Dedifferentiated amniotic fluid mesenchymal stem cell (primary cell): ENCODE measurements at regions not wholly inside any gene's neighbourhood (a gene's known extent, or its start where the extent isn't known, plus 50 kb on each side); places are given as distances from the start of the nearest gene placed in this dataset.
"Not testable (repeated sequence)": the region's sequence is repeated elsewhere in the genome, so short reads cannot be mapped to it uniquely, and the experiment has no call there.

ENCODE experiments used
- DNase-seq: peaks from one replicate; pipeline ENCODE4 v3.0.0-alpha.2; 2016; ENCODE audit errors: extremely low spot score

DNA sequence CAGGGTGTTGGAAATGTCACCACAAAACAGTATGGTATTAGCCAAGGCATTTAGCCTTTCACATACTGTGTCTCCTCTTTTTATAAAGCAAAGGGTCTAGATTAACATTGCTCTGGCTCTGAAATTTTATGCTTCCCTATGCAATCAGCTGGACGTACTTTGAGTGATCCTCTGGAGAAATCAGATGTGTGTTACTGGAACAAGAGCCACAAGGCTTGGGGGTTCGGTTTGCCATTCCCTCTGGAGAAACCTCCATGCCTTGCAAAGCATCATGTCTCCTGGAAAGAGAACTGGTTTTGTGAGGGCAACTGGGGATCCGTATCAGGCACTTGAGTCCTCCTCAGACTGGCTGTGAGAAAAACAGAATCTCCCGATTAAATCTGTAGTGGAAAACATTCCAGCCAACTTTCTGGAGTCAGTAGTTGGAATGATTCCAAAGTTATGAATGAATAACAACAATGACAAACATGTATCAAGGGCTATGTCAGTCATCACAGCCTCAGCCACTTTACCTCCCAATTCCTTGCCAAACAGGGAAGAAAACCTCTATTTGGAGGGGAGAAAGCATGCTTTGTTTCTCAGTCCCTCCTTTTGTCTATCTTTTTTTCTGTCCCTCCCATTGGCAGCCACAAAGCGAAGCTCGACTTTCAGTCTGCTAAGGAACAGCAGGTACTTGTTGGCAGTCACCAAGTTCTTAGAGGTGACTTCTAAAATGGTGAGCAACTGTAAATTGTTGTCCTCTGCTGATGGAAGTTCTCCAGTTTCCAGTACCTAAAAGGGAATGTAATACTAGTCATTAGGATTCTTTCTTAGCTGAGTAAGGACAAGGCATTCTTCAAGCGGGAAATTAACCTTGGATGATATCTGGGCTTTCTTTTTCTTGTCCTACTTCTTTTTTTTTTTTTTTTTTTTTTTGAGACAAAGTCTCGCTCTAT is 864.8 kb upstream of the AUTS2 start:
- DNase-seq = no peak

DNA sequence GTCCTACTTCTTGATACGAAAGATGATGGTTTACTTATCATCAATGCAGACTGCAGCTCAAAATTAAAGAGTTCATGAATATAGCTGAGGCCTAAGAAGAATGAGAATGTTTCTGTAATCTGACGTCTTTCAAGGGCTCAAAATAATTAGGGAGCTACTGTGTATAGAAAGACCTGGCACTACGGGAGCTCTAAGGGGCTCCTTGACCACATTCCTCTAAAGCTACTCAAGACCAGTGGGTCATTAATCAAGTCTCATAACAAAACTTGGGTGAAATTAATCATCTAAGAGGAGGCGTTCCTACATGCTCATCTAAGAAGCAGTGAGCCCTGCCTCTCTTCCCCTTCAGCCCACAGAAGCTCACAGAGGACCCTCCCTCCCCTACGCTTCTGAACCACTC is 863.8 kb upstream of the AUTS2 start:
- no peak for DNase-seq

DNA sequence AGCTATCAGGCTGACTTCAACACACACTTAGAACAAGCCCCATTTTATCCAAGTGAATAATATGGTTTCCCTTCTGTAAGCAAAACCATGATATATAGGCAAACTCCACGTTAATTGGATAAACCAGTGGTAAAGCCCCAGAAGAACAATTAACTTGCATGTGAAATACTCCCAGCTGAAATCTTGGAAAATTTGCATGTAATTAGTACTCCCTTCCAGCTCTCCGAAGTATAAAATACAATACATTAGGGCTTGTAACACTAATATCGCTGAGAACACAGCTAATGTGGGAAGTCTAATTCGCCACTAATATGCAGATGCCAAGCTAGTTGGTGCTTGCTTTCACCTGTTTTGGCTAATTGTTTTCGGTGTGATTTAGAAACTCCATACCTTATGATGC is 859.0 kb upstream of the AUTS2 start:
- DNase-seq = no peak

DNA sequence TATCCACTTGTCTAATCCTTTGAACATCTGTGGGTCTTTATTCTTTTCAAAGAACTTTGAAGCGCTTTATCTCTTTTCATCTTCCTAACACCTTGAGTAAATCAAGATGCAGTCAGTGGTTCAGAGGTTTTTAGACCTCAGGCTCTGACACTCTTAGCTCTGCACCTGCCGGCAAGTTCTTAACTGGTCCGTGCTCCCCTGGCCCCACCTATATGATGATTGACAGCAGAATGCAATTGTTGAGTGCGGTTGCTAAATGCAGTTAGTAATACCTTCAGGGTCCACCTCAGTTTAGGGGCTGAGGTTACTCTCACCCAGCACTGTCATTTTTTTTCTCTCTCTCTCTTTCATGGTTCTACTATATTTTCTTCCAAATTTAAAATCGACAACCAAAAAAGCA is 854.2 kb upstream of the AUTS2 start:
- DNase-seq = no peak

DNA sequence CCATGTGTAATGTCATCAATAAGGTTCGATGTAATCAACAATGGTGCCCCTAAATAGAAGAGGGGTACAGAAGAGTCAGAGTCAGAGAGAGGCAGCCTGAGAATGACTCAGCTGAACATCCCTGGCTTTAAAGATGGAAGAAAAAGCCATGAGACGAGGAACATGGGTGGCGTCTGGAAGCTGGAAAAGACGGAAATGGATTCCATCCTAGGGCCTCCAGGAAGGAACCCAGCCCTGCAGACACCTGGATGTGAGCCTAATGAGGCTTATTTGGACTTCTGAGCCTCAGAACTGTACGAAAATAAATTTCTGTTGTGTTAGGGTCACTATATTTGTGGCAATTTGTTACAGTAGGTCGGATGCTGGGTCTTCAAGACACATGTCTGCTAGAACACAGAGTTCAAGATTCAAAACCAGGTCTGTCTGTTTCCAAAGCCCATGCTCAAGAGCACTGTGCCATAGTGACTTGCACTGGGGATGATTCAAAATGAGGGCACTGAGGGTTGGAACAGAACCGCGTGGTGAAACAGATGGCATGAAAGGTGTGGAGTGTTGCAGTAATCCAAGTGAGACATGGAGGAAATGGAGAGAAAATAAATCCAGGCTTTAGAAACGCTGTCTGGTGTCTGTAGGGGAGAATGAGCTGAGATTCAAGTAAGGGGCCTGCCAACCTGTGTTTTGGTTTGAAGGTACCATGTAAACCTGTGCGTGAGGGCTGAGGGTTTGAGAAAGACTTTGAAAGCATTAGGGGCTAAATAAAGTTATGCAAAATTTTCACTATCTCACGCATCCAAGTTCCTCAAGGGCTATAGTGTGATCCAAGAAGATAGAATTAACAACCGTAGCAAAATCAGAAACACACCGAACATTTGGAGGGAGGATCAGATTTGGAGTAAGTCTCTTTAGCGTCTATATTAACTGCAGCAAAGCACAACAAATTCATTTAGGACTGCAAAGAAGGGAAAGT is 849.1 kb upstream of the AUTS2 start:
- DNase-seq = no peak

DNA sequence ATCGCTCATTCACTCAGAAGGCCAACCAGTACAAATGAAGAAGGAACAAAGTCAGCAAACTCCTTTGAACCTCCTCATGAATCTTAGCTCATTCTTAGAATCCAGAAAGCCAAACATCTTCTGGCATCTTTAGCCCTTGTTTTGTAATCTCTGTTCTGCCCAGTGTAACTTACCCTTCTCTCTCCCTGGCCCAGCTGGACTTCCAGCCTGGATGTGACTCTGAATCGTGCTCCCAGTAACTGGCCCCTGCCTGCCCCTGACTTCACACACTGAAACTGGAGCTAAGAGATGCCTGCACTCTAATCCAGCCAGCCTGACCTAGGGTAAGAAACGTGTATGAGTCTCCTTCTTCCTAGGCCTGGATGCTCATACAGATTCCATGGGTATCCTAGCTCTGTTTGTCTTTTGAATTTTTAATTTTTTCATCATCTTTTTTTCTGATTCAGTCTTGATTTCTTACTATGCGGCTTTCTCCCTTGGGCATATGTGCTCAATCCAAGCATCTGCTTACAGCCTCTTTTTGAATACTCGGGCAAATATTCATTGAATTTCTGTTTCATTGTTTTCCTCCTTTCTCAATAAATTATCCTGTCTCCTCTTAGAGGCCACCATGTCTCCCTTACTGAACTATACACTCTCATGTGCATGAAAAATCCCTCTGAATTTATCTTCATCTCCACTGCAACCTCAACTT is 845.6 kb upstream of the AUTS2 start:
- no peak for DNase-seq

DNA sequence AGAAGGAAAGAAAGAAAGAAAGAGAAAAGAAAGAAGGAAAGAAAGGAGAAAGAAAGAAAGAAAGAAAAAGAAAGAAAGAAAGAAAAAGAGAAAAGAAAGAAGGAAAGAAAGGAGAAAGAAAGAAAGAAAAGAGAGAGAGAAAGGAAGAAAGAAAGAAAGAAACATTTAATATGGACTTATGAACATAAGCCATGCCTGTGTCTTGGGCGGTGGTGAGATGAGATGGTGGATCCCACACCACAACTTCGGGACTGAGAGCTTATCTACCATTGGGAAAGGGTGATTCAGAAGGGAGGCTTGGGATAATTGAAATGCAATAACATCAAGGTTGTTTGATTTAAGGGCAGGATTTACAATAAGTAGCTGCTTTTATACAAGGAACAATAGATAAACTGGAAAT is 843.9 kb upstream of the AUTS2 start:
- DNase-seq = no peak

DNA sequence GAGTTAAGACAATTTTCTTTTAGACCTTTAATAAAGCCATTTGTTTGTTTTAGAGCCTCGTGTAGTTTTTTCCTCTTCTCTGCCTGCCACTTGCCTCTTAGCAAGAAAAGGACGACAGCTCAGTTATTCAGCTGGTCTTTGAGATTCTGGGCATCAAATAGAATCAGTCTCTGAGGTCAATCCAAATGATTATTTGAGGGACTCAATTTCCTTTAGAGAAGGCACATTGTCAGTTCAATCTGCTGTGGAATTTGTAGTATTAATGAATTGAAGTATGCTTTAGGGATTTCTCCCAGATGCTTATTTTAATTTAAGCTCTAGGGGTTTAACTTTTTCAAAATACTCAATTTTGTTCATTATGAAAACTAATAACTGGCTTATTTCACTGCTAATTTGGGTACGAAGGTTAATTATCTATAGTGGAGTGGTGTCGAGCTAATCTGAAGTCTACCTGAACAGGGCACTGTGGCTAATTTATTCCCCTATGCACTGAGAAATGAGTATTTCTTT is 841.2 kb upstream of the AUTS2 start:
- no peak for DNase-seq

DNA sequence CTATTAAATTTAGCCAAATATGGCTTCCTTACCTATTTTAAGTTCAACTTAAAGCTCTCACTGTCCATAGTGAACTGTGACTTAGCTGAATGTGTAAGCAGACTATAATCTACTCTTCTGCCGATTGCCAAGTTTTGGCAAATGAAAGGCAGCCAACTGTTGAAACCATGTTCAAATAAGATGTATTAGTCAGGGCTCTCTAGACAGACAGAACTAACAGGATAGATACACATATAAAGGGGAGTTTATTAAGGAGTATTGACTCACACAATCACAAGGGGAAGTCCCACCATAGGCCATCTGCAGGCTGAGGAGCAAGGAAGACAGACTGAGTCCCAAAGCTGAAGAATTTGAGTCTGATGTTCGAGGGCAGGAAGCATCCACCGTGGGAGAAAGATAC is 837.7 kb upstream of the AUTS2 start:
- no peak for DNase-seq

DNA sequence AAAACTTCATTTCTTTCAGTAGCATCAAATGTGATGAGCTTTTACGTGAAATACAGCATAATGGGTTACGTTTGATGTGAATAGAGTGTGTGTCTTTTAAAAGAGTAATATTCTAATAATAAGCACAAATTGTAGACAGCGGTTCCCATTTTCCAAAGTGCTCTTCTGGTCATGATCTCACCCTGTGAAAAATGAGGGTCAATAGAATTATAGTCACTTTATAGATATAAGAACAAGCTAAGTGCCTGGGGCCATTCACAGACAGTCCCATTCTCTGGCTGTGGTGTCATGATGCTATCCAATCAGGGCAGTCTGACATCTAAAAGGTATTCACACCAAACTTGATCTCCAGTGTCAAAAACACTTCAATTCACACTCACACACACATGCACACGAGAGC is 830.8 kb upstream of the AUTS2 start:
- DNase-seq = no peak

DNA sequence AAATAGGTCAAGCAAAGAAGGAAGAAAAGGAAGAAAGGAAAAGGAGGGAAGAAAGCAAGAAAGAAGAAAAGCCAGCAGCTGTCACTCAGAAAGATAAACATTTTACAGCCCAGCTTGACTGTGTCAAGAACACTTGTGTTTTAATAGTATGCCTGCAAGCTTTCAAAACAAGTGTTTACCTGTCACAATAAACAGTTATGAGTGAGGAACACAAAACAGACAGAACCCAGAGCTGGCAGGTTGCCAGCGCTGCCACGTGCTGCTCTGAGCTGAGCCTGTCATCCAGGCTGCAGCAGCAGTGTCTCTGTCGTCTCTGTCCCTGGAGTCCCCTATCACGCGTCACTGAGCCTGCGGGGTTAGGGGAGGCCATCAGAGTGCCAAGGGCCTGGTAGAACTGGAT is 827.6 kb upstream of the AUTS2 start:
- no peak for DNase-seq

DNA sequence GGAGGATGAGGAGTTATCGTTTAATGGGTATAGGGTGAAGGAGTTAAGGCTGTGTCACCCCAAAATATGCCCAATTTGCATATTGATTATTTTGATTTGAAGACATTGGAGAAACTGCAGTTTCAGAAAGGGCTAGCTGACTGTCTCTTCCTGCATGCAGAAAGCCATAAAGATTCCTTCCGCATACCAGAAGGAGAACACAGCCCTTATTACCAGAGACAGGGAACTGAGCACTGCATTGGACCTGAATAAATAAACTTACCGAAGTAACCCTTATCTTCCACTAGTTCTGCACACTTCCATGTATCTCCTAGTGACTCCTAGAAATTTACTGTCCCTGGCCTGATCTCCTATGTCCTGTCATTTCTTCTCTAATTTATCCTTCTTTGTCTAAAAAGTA is 821.9 kb upstream of the AUTS2 start:
- DNase-seq = no peak

DNA sequence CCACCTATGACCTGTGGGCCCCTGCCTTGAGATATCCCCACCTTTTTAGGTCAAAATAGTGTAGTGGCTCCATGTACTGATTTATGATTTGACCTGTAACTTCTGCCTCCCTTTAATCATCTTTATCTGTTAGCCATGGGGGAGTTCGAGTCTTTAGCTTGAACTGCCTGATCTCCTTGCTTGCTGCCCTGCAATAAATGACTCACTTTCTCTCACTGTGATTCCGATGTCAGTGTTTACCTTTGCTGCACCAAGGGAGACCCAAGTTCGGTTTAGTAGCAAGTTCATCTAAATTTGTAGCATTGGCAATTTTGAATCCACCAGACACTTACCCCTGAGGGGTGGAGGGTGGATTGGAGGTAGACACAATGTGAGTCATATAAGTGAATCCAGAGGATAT is 814.6 kb upstream of the AUTS2 start:
- no peak for DNase-seq

DNA sequence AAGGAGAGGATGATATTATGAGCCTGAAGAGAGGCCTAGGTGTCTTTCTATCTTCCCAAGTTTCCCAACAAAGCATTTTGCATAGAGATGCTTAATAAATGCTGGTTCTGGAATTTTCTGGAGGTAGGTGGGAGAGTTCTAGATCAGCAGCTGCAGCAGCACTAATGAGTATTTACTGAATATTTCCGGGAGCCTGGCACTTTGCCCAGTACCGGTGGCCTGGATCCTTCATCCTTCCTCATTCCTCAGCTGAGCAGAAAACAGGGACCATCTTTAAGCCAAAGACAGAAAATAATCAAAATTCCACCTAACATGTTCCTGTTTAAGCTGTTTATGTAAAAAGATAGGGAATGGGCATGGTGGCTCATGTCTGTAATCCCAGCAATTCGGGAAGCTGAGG is 813.2 kb upstream of the AUTS2 start:
- no peak for DNase-seq

DNA sequence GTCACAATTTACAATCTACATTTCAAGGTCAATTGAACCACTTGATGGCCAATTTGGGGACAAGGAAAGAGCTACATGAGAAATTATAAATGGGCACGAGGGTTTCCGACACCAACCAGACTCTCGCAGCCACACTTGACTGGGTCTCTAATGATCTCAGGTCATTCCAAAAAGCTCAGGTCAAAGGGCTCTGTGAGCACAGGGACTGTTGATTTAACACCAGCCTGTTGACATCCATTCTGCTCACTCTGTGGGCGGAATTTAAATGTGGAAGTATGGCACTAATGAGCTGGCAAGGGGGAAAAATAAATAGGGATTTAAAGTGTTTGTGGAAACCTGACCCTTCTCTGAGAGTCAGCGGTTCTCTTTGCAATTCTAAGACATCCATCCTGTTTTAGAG is 810.7 kb upstream of the AUTS2 start:
- DNase-seq = no peak

DNA sequence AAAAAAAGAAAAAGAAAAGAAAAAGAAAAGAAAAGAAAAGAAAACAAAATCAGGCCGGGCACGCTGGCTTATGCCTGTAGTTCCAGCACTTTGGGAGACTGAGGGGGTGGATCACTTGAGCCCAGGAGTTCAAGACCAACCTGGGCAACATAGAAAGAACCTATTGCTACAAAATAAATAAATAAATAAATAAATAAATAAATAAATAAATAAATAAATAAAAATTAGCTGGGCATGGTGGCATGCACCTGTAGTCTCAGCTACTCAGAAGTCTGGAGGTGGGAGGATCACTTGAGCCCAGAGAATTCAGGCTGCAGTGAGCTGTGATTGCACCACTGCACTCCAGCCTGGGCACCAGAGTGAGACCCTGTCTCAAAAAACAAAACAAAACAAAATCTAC is 809.7 kb upstream of the AUTS2 start:
- not testable (repeated sequence) for DNase-seq

DNA sequence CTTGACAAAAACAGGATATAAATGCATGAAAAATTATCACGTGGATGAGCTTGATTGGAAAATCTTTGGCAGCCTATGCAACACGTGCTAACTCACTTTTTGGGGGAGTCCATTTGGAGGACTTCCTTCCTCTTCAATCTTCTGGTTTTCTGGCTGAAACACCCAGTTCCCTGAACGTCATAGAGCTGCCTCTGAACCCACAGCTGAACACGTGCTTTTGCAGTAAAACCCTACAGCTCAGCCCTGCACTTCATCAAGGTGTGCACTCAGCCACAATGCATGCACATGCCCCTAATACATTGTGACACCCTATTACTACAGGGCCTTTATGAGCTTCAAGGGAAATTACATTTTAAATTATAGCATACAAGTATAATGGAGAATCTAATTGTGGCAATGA is 808.7 kb upstream of the AUTS2 start:
- no peak for DNase-seq

DNA sequence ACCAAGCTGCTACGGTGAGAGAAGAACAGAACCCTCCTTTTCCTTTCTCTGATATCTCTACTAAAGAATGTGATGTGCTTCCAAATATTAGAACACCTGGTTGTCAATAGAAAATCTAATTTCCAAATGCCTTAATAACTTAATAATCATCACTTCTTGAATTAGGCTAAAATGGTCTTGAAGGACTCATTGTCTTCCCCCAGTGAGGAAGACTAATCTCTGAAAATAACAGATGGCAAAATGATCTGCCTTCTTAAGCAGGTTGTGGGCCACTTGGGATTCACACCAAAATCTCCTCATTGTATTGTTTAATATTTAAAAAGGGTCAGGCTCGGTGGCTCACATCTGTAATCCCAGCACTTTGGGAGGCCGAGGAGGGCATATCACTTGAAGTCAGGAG is 805.9 kb upstream of the AUTS2 start:
- no peak for DNase-seq

DNA sequence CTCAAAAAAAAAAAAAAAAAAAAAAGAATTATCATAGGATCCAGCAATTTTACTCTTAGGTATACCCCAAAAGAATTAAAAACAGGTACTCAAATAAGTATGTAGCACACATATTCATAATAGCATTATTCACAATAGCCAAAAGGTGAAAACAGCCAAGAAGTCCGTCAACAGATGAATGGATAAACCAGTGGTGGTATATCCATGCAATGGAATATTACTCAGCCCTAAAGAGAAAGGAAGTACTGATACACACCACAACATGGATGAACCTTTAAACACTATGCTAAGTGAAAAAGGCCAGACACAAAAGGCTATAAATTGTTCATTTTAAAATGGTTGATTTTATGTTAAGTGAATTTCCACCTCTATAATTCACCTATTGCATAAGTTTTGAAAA is 804.8 kb upstream of the AUTS2 start:
- DNase-seq = no peak

DNA sequence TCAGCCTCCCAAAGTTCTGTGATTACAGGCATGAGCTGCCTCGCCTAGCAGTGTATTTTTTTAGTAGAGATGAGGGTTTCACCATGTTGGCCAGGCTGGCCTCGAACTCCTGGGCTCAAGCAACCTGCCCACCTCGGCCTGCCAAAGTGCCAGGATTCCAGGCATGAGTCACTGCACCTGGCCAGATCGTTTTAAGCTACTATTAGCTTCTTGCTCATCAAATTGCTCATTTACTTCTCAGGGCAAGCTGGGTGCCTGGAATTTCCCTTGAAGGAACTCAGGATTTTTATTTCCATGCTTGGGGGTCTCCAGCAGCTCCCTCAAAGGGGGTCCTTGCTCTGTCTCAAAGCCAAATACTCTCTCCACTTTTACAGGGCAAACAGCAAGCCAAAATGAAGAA is 798.0 kb upstream of the AUTS2 start:
- DNase-seq = no peak

DNA sequence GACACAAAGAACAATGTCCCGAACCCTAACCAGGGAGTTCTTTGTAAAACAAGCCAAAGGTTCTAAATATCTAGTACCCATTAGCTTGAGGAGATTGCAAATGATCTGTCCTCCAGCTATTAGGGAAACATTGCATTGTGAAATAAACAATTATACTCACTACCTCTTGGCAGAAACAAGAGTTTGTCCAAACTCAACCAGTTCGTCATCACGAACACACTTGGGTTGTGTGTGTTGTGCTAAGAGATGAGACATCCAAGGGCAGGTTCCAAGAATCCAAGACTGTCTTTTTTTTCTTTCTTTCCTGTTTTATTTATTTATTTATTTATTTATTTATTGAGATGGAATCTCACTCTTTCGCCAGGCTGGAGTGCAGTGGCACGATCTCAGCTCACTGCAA is 793.1 kb upstream of the AUTS2 start:
- no peak for DNase-seq

DNA sequence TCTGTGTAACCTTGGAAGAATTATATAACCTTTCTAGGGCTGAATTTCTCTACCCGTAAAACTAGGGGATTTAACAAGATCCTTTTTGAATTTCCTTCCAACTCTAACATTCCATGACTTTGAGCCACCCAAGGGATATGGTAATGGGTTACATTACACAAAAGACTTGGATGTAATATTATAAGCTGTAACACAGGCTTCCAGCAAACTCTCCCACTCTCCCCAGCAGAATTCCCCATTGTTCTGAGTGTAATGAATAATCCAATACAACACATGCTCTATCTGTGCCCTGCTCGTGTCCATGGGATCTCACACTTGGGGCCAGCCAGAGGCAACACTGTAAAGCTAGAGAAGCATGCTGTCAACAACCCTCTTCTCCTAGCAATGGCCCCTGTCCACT is 790.6 kb upstream of the AUTS2 start:
- no peak for DNase-seq
